NCI-H1105 (cell line): ENCODE measurements at regions not wholly inside any gene's neighbourhood (a gene's known extent, or its start where the extent isn't known, plus 50 kb on each side); places are given as distances from the start of the nearest gene placed in this dataset.
"Not testable (repeated sequence)": the region's sequence is repeated elsewhere in the genome, so short reads cannot be mapped to it uniquely, and the experiment has no call there.

Source experiments
- DNase-seq: peaks from one replicate; lab custom pipeline; 2025; lab: John Stamatoyannopoulos, UW

GRCh38 chr16:59540621-59541020 lies 806.5 kb upstream of the GOT2 start:
- no peak for DNase-seq

GRCh38 chr16:59535298-59535697 lies 801.2 kb upstream of the GOT2 start:
- DNase-seq: no peak

- DNase-seq: no peak
Measured at GRCh38 chr16:59527206-59527997, 793.3 kb upstream of the GOT2 start.

- DNase-seq: no peak
Measured at GRCh38 chr16:59522826-59523225, 788.7 kb upstream of the GOT2 start.

GRCh38 chr16:59518721-59519120 lies 784.6 kb upstream of the GOT2 start:
- not testable (repeated sequence) for DNase-seq

GRCh38 chr16:59514651-59515050 lies 780.5 kb upstream of the GOT2 start:
- DNase-seq: no peak

- DNase-seq: no peak
Measured at GRCh38 chr16:59510008-59510424, 775.9 kb upstream of the GOT2 start.

- no peak for DNase-seq
Measured at GRCh38 chr16:59500601-59501000, 766.5 kb upstream of the GOT2 start.

GRCh38 chr16:59487067-59487466 lies 753.0 kb upstream of the GOT2 start:
- DNase-seq: no peak

- DNase-seq: no peak
Measured at GRCh38 chr16:59484833-59485516, 750.9 kb upstream of the GOT2 start.

- no peak for DNase-seq
Measured at GRCh38 chr16:59478838-59479237, 744.7 kb upstream of the GOT2 start.

- no peak for DNase-seq
Measured at GRCh38 chr16:59470556-59470955, 736.4 kb upstream of the GOT2 start.

- no peak for DNase-seq
Measured at GRCh38 chr16:59469266-59469665, 735.1 kb upstream of the GOT2 start.

GRCh38 chr16:59463776-59464175 lies 729.7 kb upstream of the GOT2 start:
- DNase-seq: no peak

GRCh38 chr16:59459806-59460205 lies 725.7 kb upstream of the GOT2 start:
- DNase-seq: no peak

- DNase-seq: no peak
Measured at GRCh38 chr16:59455497-59455896, 721.4 kb upstream of the GOT2 start.

GRCh38 chr16:59450513-59450912 lies 716.4 kb upstream of the GOT2 start:
- not testable (repeated sequence) for DNase-seq

GRCh38 chr16:59440502-59440901 lies 706.4 kb upstream of the GOT2 start:
- DNase-seq: no peak

- no peak for DNase-seq
Measured at GRCh38 chr16:59432896-59433295, 698.8 kb upstream of the GOT2 start.

- DNase-seq: no peak
Measured at GRCh38 chr16:59432276-59432675, 698.2 kb upstream of the GOT2 start.

GRCh38 chr16:59424714-59425273 lies 690.7 kb upstream of the GOT2 start:
- no peak for DNase-seq

GRCh38 chr16:59411961-59412841 lies 678.1 kb upstream of the GOT2 start:
- no peak for DNase-seq
